Nephron progenitor cell (in vitro differentiated cells): ENCODE measurements at regions not wholly inside any gene's neighbourhood (a gene's known extent, or its start where the extent isn't known, plus 50 kb on each side); places are given as distances from the start of the nearest gene placed in this dataset.
"Not testable (repeated sequence)": the region's sequence is repeated elsewhere in the genome, so short reads cannot be mapped to it uniquely, and the experiment has no call there.

Experiments used
- DNase-seq: peaks from one replicate; pipeline ENCODE4 v3.0.0; 2021
- H3K27ac Mint-ChIP-seq: 2 replicates; pipeline ENCODE4 v1.8.0; 2021; ENCODE audit warnings: mild to moderate bottlenecking, moderate library complexity, mixed read lengths
- H3K27me3 Mint-ChIP-seq: 2 replicates; pipeline ENCODE4 v1.8.0; 2021; ENCODE audit warnings: mild to moderate bottlenecking, low read depth, mixed read lengths; ENCODE audit not compliant: poor library complexity
- H3K36me3 Mint-ChIP-seq: 2 replicates; pipeline ENCODE4 v1.8.0; 2021; ENCODE audit warnings: low read depth, mixed read lengths
- H3K4me1 Mint-ChIP-seq: 2 replicates; pipeline ENCODE4 v1.8.0; 2021; ENCODE audit warnings: mixed read lengths
- H3K4me3 Mint-ChIP-seq: 2 replicates; pipeline ENCODE4 v1.8.0; 2021; ENCODE audit warnings: mild to moderate bottlenecking, moderate library complexity, mixed read lengths
- H3K9me3 Mint-ChIP-seq: 2 replicates; pipeline ENCODE4 v1.8.0; 2021; ENCODE audit warnings: mild to moderate bottlenecking, moderate library complexity, mixed read lengths
- TF ChIP-seq, protein P1 (sequence below): fragments of 200-600 bp; sonication (generic); IDR thresholded peaks from 2 replicates; pipeline ENCODE4 v1.5.0; 2021; ENCODE audit warnings: antibody characterized with exemption

DNA sequence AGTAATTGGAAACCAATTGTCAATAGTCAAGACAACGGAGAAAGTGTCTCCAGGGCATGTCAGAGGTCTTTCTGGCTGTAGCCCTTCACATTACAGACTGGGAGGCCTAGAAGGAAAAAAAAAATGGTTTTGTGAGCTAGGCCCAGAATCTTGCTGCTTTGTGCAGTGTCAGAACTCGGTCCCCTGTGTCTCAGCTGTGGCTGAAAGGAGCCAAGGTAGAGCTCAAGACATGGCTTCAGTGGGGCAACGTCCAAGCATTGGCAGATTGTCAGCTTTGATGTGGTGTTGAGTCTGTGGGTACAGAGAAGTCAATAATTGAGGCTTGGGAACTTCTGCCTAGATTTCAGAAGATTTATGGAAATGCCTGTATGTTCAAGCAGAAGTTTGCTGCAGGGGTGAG, 103.0 kb downstream of the UGT2B28 start:
- no peaks in the 10 kb centered on the region for H3K36me3 Mint-ChIP-seq

DNA sequence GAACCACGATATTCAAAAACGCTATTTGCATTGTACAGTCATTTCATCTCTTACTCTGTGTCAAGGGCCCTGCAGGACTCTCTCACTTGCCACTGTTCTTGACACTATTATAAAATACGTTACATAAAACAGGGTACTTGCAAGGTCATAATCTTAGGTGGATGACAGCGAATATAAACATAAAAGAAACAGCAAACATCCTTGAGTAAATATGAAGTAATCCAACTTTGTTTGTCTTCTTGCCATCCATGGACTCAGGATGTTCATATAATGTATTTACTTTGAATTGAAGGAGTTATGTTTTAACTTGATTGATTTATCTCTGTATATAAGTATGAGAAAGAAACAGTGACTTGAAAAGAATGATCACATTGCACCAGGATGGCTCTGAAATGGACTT, 106.6 kb downstream of the UGT2B4 start:
- H3K27me3 Mint-ChIP-seq, H3K4me3 Mint-ChIP-seq, H3K4me1 Mint-ChIP-seq, H3K9me3 Mint-ChIP-seq, H3K36me3 Mint-ChIP-seq, H3K27ac Mint-ChIP-seq, DNase-seq: not testable (repeated sequence)

More for the DNA sequence above, 103.0 kb downstream of the UGT2B28 start:
- TF ChIP-seq, protein P1, sequence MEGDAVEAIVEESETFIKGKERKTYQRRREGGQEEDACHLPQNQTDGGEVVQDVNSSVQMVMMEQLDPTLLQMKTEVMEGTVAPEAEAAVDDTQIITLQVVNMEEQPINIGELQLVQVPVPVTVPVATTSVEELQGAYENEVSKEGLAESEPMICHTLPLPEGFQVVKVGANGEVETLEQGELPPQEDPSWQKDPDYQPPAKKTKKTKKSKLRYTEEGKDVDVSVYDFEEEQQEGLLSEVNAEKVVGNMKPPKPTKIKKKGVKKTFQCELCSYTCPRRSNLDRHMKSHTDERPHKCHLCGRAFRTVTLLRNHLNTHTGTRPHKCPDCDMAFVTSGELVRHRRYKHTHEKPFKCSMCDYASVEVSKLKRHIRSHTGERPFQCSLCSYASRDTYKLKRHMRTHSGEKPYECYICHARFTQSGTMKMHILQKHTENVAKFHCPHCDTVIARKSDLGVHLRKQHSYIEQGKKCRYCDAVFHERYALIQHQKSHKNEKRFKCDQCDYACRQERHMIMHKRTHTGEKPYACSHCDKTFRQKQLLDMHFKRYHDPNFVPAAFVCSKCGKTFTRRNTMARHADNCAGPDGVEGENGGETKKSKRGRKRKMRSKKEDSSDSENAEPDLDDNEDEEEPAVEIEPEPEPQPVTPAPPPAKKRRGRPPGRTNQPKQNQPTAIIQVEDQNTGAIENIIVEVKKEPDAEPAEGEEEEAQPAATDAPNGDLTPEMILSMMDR, result no peak
- peak overlapping the region; percentile 39 for H3K27ac Mint-ChIP-seq
- no peak for DNase-seq
- no peak overlapping the region for H3K4me3 Mint-ChIP-seq
- H3K27me3 Mint-ChIP-seq, result no peaks in the 10 kb centered on the region
- no peaks in the 10 kb centered on the region for H3K9me3 Mint-ChIP-seq
- H3K4me1 Mint-ChIP-seq, result no peaks in the 10 kb centered on the region

DNA sequence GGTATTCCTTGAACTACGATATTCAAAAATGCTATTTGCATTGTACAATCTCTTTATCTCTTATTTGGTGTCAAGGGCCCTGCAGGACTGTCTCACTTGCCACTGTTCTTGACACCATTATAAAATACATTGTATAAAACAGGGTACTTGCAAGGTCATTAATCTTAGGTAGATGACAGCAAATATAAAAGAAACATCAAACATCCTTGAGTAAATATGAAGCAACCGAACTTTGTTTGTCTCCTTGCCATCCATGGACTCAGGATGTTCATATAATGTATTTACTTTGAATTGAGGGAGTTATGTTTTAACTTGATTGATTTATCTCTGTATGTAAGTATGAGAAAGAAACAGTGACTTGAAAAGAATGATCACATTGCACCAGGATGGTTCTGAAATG, 87.3 kb downstream of the UGT2B4 start:
- Mint-ChIP-seq H3K27me3 (no peaks in the 10 kb centered on the region), H3K4me1 (no peaks in the 10 kb centered on the region), H3K36me3 (no peaks in the 10 kb centered on the region), H3K9me3 (no peaks in the 10 kb centered on the region), H3K27ac (no peak overlapping the region), H3K4me3 (no peak overlapping the region)
- DNase-seq, result no peak
- TF ChIP-seq, protein P1, result no peak

DNA sequence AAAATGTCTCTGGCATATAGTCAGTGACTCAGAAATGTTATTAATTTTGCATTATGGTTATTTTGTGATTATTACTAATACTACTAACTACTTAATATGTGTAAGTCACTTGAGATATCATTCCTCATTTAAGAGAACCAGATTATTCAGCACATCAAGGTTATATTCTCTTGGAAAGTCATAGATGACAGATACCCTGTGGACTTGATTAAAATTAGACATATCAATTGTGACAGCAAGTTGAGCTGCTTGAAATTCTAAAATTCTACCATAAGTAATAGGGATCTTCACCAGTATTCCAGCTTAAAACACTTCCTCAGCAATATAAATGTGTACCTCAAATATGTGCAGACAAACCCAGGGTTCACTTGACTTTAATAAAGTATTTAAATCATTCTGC, 83.7 kb downstream of the UGT2B4 start:
- H3K9me3 Mint-ChIP-seq, H3K36me3 Mint-ChIP-seq, H3K27ac Mint-ChIP-seq, H3K4me3 Mint-ChIP-seq, H3K27me3 Mint-ChIP-seq, DNase-seq, H3K4me1 Mint-ChIP-seq: not testable (repeated sequence)

DNA sequence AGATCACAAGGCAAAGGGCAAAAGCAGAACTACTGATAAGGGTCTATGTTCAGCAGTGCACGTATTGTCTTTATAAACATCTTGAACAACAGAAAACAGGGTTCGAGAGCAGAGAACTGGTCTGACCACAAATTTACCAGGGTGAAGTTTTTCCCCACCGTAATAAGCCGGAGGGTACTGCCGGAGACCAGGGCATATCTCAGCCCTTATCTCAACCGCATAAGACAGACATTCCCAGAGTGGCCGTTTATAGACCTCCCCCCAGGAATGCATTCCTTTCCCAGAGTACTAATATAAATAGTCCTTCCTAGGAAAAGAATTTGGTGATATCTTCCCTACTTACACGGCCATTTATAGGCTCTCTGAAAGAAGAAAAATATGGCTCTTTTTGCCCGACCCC, 71.0 kb downstream of the UGT2B4 start:
- H3K27me3 Mint-ChIP-seq, DNase-seq, H3K4me3 Mint-ChIP-seq, H3K4me1 Mint-ChIP-seq, H3K27ac Mint-ChIP-seq, H3K36me3 Mint-ChIP-seq: not testable (repeated sequence)
- peaks cover 13% of the 10 kb centered on the region for H3K9me3 Mint-ChIP-seq
